GM23338 (cell line): ENCODE measurements at regions not wholly inside any gene's neighbourhood (a gene's known extent, or its start where the extent isn't known, plus 50 kb on each side); places are given as distances from the start of the nearest gene placed in this dataset.

ENCODE experiments used
- ATAC-seq: fragments of 200-7000 bp; cut with Tn5 transposase; 3 replicates; pipeline ENCODE4 v1.9.1; 2020
- DNase-seq: peaks from one replicate; pipeline ENCODE4 v3.0.0-alpha.2; 2015; ENCODE audit warnings: low spot score
- H2AFZ ChIP-seq: fragments of 200-600 bp; sonication (generic); 2 replicates; pipeline ENCODE4 v1.8.0; 2016; ENCODE audit warnings: antibody characterized with exemption, mild to moderate bottlenecking, moderate library complexity
- H3F3A ChIP-seq: fragments of 200-600 bp; sonication (generic); replicated peaks from 2 replicates; pipeline ENCODE4 v1.8.0; 2017; ENCODE audit warnings: antibody characterized with exemption, mixed run types, low read depth
- H3K27ac ChIP-seq: fragments of 200-600 bp; sonication (generic); 2 replicates; pipeline ENCODE4 v1.6.1; 2016; ENCODE audit warnings: low read depth
- H3K27me3 ChIP-seq: fragments of 200-600 bp; sonication (generic); 2 replicates; pipeline ENCODE4 v1.8.0; 2016; ENCODE audit warnings: mild to moderate bottlenecking, mixed run types, moderate library complexity; ENCODE audit not compliant: insufficient read depth
- H3K36me3 ChIP-seq: fragments of 200-600 bp; sonication (generic); 2 replicates; pipeline ENCODE4 v1.8.0; 2016; ENCODE audit warnings: mild to moderate bottlenecking; ENCODE audit not compliant: insufficient read depth
- H3K4me1 ChIP-seq: fragments of 200-600 bp; sonication (generic); 2 replicates; pipeline ENCODE4 v1.8.0; 2016; ENCODE audit warnings: mild to moderate bottlenecking, moderate library complexity; ENCODE audit not compliant: insufficient read depth
- H3K4me2 ChIP-seq: fragments of 200-600 bp; sonication (generic); 2 replicates; pipeline ENCODE4 v1.7.1; 2017; ENCODE audit warnings: mixed run types
- H3K4me3 ChIP-seq: fragments of 200-600 bp; sonication (generic); 2 replicates; pipeline ENCODE4 v1.6.1; 2016; ENCODE audit warnings: mixed run types
- H3K79me2 ChIP-seq: fragments of 200-600 bp; sonication (generic); replicated peaks from 2 replicates; pipeline ENCODE4 v1.8.0; 2017; ENCODE audit warnings: mild to moderate bottlenecking; ENCODE audit not compliant: insufficient read depth
- H3K9me2 ChIP-seq: fragments of 200-600 bp; sonication (generic); 2 replicates; pipeline ENCODE4 v1.8.0; 2017; ENCODE audit not compliant: insufficient read depth
- H4K20me1 ChIP-seq: fragments of 200-600 bp; sonication (generic); replicated peaks from 2 replicates; pipeline ENCODE4 v1.8.0; 2017; ENCODE audit warnings: mild to moderate bottlenecking; ENCODE audit not compliant: insufficient read depth
- H3K27ac Mint-ChIP-seq: 2 replicates; pipeline ENCODE4 v1.8.0; 2020; ENCODE audit warnings: inconsistent platforms, mild to moderate bottlenecking, moderate library complexity, mixed read lengths
- H3K27me3 Mint-ChIP-seq: 3 replicates; pipeline ENCODE4 v1.8.0; 2022; ENCODE audit warnings: low read depth, mild to moderate bottlenecking, moderate library complexity, mixed read lengths, inconsistent platforms; ENCODE audit not compliant: insufficient read depth, poor library complexity
- H3K36me3 Mint-ChIP-seq: 3 replicates; pipeline ENCODE4 v1.8.0; 2021; ENCODE audit warnings: low read depth, mild to moderate bottlenecking, inconsistent platforms, moderate library complexity, mixed read lengths
- H3K4me1 Mint-ChIP-seq: 3 replicates; pipeline ENCODE4 v1.8.0; 2020; ENCODE audit warnings: mild to moderate bottlenecking, inconsistent platforms, mixed read lengths
- H3K4me3 Mint-ChIP-seq: 3 replicates; pipeline ENCODE4 v1.8.0; 2021; ENCODE audit warnings: moderate library complexity, mild to moderate bottlenecking, inconsistent platforms, mixed read lengths
- H3K9me3 Mint-ChIP-seq: 3 replicates; pipeline ENCODE4 v1.8.0; 2020; ENCODE audit warnings: moderate library complexity, mild to moderate bottlenecking, inconsistent platforms, mixed read lengths
- CREB1 ChIP-seq: fragments of 250-450 bp; sonication (Bioruptor Pico); IDR thresholded peaks from 2 replicates; pipeline ENCODE4 v1.5.0; 2020; ENCODE audit warnings: low read depth, mild to moderate bottlenecking, moderate library complexity
- JUNB ChIP-seq: IDR thresholded peaks from one replicate; pipeline ENCODE4 v1.6.1; 2016; ENCODE audit warnings: antibody characterized with exemption; ENCODE audit not compliant: unreplicated experiment
- REST ChIP-seq: IDR thresholded peaks from one replicate; pipeline ENCODE4 v1.6.1; 2018; ENCODE audit warnings: antibody characterized with exemption; ENCODE audit not compliant: unreplicated experiment
- STAT1 ChIP-seq: IDR thresholded peaks from one replicate; pipeline ENCODE4 v1.6.1; 2016; ENCODE audit warnings: antibody characterized with exemption; ENCODE audit not compliant: unreplicated experiment
- TF ChIP-seq, protein P1 (sequence below), 2 experiments: fragments of 200-600 bp in 1 of 2; sonication (generic) in 1 of 2; conservative IDR thresholded peaks; 2 replicates each; pipeline versions ENCODE4 v1.5.1 to v1.6.1; 2016 to 2017; ENCODE audit warnings: antibody characterized with exemption in 2 of 2, low read depth in 2 of 2, mild to moderate bottlenecking in 2 of 2, moderate library complexity in 1 of 2

- H3K4me3 ChIP-seq = no peak overlapping the region
- no peaks in the 10 kb centered on the region; the same call in 2 of the 3 replicates for H3K9me3 Mint-ChIP-seq
- no peaks in the 10 kb centered on the region for H3K36me3 Mint-ChIP-seq
Observed at GRCh38 chr20:61119794-61120410, 132.2 kb upstream of the CDH4 start.

More at GRCh38 chr20:61119794-61120410, 132.2 kb upstream of the CDH4 start:
- H3K36me3 ChIP-seq = no peaks in the 10 kb centered on the region
- no peak for ATAC-seq
- H3K27ac ChIP-seq = no peak overlapping the region
- no peaks in the 10 kb centered on the region for H3K79me2 ChIP-seq
- H3K9me2 ChIP-seq = no peaks in the 10 kb centered on the region
- no peak overlapping the region for H2AFZ ChIP-seq
- DNase-seq = no peak
- H4K20me1 ChIP-seq = no peaks in the 10 kb centered on the region
- H3K27me3 ChIP-seq = no peaks in the 10 kb centered on the region
- no peaks in the 10 kb centered on the region for H3F3A ChIP-seq
- Mint-ChIP-seq H3K4me3 (no peak overlapping the region), H3K27ac (no peak overlapping the region), H3K4me1 (peaks cover 14% of the 10 kb centered on the region), H3K27me3 (peaks cover 22% of the 10 kb centered on the region)
- no peaks in the 10 kb centered on the region for H3K4me1 ChIP-seq
- H3K4me2 ChIP-seq = no peak overlapping the region
- no peak for TF ChIP-seq CREB1 (CRISPR knock-in tag)
- TF ChIP-seq, protein P1, sequence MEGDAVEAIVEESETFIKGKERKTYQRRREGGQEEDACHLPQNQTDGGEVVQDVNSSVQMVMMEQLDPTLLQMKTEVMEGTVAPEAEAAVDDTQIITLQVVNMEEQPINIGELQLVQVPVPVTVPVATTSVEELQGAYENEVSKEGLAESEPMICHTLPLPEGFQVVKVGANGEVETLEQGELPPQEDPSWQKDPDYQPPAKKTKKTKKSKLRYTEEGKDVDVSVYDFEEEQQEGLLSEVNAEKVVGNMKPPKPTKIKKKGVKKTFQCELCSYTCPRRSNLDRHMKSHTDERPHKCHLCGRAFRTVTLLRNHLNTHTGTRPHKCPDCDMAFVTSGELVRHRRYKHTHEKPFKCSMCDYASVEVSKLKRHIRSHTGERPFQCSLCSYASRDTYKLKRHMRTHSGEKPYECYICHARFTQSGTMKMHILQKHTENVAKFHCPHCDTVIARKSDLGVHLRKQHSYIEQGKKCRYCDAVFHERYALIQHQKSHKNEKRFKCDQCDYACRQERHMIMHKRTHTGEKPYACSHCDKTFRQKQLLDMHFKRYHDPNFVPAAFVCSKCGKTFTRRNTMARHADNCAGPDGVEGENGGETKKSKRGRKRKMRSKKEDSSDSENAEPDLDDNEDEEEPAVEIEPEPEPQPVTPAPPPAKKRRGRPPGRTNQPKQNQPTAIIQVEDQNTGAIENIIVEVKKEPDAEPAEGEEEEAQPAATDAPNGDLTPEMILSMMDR (conservative IDR thresholded peaks at IDR 0.05; ENCODE audit: low read depth in 2 of 2) = no peak
- TF ChIP-seq JUNB = no peak
- no peak for TF ChIP-seq REST
- TF ChIP-seq STAT1 = no peak
